Calu3 (cell line): ENCODE measurements at regions not wholly inside any gene's neighbourhood (a gene's known extent, or its start where the extent isn't known, plus 50 kb on each side); places are given as distances from the start of the nearest gene placed in this dataset.

Experiments
- BruUV-seq: library from RNA; stranded (reverse); fragments of 400-500 nt; replicated peaks from 2 replicates; lab custom pipeline; 2021; lab: Mats Ljungman, UMichigan
- CTCF ChIA-PET: fragments of 300-600 bp; sonication (Branson Sonifier 250); formaldehyde crosslinking; loops from one replicate; lab custom pipeline; 2022; ENCODE audit warnings: antibody characterized with exemption; lab: Charles Lee
- DNase-seq: peaks from one replicate; pipeline ENCODE4 v3.0.0; 2022
- H3K27ac Mint-ChIP-seq: one replicate; pipeline ENCODE4 v1.8.0; 2022; ENCODE audit warnings: mixed read lengths; ENCODE audit not compliant: unreplicated experiment
- H3K27me3 Mint-ChIP-seq: one replicate; pipeline ENCODE4 v1.8.0; 2022; ENCODE audit warnings: mixed read lengths; ENCODE audit not compliant: unreplicated experiment
- H3K36me3 Mint-ChIP-seq: one replicate; pipeline ENCODE4 v1.8.0; 2022; ENCODE audit warnings: mild to moderate bottlenecking, moderate library complexity, mixed read lengths; ENCODE audit not compliant: insufficient read depth, unreplicated experiment
- H3K4me1 Mint-ChIP-seq: one replicate; pipeline ENCODE4 v1.8.0; 2022; ENCODE audit warnings: mild to moderate bottlenecking, low read depth, mixed read lengths; ENCODE audit not compliant: unreplicated experiment
- H3K4me3 Mint-ChIP-seq: one replicate; pipeline ENCODE4 v1.8.0; 2022; ENCODE audit warnings: mild to moderate bottlenecking, low read depth, moderate library complexity, mixed read lengths; ENCODE audit not compliant: unreplicated experiment
- H3K9me3 Mint-ChIP-seq: one replicate; pipeline ENCODE4 v1.8.0; 2022; ENCODE audit warnings: low read depth, mixed read lengths; ENCODE audit not compliant: unreplicated experiment
- CTCF ChIP-seq: fragments of 200-600 bp; IDR thresholded peaks from one replicate; pipeline ENCODE4 v1.8.0; 2022; ENCODE audit warnings: antibody characterized with exemption; ENCODE audit not compliant: unreplicated experiment
- intact Hi-C: fragments of 100-400 bp; cut with micrococcal nuclease; formaldehyde crosslinking; loops from one replicate; pipeline ENCODE4 v1.10.0; 2022; ENCODE audit not compliant: unreplicated experiment

GRCh38 chr10:108632144-108632543 lies 1291.2 kb downstream of the XPNPEP1 start:
- Mint-ChIP-seq H3K27ac (no peak overlapping the region), H3K36me3 (no peaks in the 10 kb centered on the region), H3K4me1 (no peaks in the 10 kb centered on the region), H3K9me3 (peaks cover 2% of the 10 kb centered on the region), H3K27me3 (no peaks in the 10 kb centered on the region), H3K4me3 (no peak overlapping the region)
- TF ChIP-seq CTCF, result no peak
- BruUV-seq, result no TSS peak
- CTCF ChIA-PET, result no interaction called here
- no peak for DNase-seq
- intact Hi-C loops, result no loop called here

- H3K27ac Mint-ChIP-seq, result no peak overlapping the region
- TF ChIP-seq CTCF, result no peak
Measured at GRCh38 chr10:108631332-108631731, 1292.0 kb downstream of the XPNPEP1 start.

GRCh38 chr10:108629834-108630233 lies 1293.5 kb downstream of the XPNPEP1 start:
- CTCF ChIA-PET, result no interaction called here
- no peak overlapping the region for H3K27ac Mint-ChIP-seq
- no peak for TF ChIP-seq CTCF
- no peaks in the 10 kb centered on the region for H3K36me3 Mint-ChIP-seq
- no peaks in the 10 kb centered on the region for H3K27me3 Mint-ChIP-seq
- no peak overlapping the region for H3K4me3 Mint-ChIP-seq
- intact Hi-C loops, result no loop called here
- BruUV-seq, result no TSS peak
- H3K9me3 Mint-ChIP-seq, result peaks cover 4% of the 10 kb centered on the region
- DNase-seq, result no peak
- H3K4me1 Mint-ChIP-seq, result no peaks in the 10 kb centered on the region

More at GRCh38 chr10:108631332-108631731, 1292.0 kb downstream of the XPNPEP1 start:
- CTCF ChIA-PET, result no interaction called here
- no peaks in the 10 kb centered on the region for H3K27me3 Mint-ChIP-seq
- H3K4me1 Mint-ChIP-seq, result no peaks in the 10 kb centered on the region
- BruUV-seq, result no TSS peak
- intact Hi-C loops, result no loop called here
- H3K9me3 Mint-ChIP-seq, result peaks cover 4% of the 10 kb centered on the region
- H3K36me3 Mint-ChIP-seq, result no peaks in the 10 kb centered on the region
- no peak for DNase-seq
- no peak overlapping the region for H3K4me3 Mint-ChIP-seq

- DNase-seq, result no peak
- BruUV-seq, result no TSS peak
- Mint-ChIP-seq H3K36me3 (no peaks in the 10 kb centered on the region), H3K4me3 (no peak overlapping the region), H3K9me3 (peaks cover 11% of the 10 kb centered on the region), H3K27ac (no peak overlapping the region), H3K27me3 (no peaks in the 10 kb centered on the region), H3K4me1 (no peaks in the 10 kb centered on the region)
- intact Hi-C loops, result no loop called here
- no peak for TF ChIP-seq CTCF
- CTCF ChIA-PET, result no interaction called here
Measured at GRCh38 chr10:108624052-108624451, 1299.3 kb downstream of the XPNPEP1 start.
